ENCODE measurements at regions not wholly inside any gene's neighbourhood (a gene's known extent, or its start where the extent isn't known, plus 50 kb on each side); places are given as distances from the start of the nearest gene placed in this dataset.
A peak's percentile ranks its signal among the peaks of the same experiment; 100 is the strongest.

DNA sequence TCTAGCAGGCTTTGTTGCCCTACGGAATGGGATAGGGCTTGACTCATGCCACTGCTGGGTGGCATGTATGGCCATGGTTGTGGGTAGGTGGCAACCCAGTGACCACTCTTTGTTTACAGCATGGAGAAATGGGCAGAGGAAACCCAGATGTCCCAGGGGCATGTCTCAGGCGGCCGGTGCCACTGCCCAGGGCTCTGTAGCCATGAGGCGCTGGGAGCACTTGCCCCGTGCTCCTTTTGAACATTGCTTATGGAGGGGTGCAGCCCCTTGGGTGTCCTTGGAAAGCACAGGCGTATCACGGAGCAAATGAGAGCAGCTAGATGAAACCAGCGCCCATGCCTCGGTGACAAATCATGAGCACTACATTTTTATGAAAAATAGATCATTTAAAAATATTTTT lies 212.5 kb upstream of the ECI2 start:
- TF ChIP-seq, protein P1, sequence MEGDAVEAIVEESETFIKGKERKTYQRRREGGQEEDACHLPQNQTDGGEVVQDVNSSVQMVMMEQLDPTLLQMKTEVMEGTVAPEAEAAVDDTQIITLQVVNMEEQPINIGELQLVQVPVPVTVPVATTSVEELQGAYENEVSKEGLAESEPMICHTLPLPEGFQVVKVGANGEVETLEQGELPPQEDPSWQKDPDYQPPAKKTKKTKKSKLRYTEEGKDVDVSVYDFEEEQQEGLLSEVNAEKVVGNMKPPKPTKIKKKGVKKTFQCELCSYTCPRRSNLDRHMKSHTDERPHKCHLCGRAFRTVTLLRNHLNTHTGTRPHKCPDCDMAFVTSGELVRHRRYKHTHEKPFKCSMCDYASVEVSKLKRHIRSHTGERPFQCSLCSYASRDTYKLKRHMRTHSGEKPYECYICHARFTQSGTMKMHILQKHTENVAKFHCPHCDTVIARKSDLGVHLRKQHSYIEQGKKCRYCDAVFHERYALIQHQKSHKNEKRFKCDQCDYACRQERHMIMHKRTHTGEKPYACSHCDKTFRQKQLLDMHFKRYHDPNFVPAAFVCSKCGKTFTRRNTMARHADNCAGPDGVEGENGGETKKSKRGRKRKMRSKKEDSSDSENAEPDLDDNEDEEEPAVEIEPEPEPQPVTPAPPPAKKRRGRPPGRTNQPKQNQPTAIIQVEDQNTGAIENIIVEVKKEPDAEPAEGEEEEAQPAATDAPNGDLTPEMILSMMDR (IDR thresholded peaks at IDR 0.05), result no peak
- H3K27me3 ChIP-seq, result no peaks in the 10 kb centered on the region
- H3K9me3 ChIP-seq, result no peaks in the 10 kb centered on the region
- peaks cover 0 to 27% of the 10 kb centered on the region in 2 donors for H3K4me1 ChIP-seq
- no peaks in the 10 kb centered on the region for H3K36me3 ChIP-seq
- DNase-seq (ENCODE audit: low spot score), result no peak
- no peak overlapping the region for H3K4me3 ChIP-seq
- H3K27ac ChIP-seq, result no peak overlapping the region

DNA sequence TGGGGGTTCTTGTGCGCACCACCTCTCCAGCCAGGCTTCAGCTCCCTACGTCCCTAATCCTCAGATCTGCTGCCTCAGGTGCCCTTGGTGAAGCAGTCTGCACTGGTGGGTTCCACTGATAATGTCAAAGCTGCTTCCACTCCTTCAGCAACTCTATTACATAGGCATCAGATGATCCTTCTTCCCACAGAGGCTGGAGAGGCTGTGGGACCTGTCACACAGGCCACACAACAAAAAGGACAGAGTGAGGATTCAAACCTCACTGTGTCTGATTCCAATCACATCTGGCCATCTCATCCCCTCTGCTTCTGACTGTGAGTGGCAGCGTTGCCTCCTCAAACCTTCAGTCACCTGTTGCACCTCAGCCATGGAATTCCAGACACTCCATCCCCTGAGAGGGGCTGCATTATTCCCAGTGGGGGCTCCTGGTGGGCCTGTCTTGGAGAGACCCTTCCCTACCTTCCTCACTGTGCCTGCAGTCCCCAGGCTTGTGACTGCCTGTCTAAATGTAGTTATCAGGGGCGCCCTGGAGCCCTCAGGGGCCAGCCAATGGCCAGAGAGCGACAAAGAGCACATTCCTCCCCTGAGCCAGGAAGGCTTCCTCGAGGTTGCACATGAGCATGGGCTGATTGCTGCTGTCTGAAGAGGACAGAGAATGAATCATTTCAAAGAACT lies 211.4 kb upstream of the ECI2 start:
- DNase-seq (ENCODE audit: low spot score), result no peak
- Histone ChIP-seq H3K27ac (peak overlapping the region in 1 of 2 donors; percentile 35), H3K9me3 (no peaks in the 10 kb centered on the region), H3K4me3 (no peak overlapping the region), H3K36me3 (no peaks in the 10 kb centered on the region), H3K27me3 (no peaks in the 10 kb centered on the region), H3K4me1 (peaks cover 0 to 18% of the 10 kb centered on the region in 2 donors)
- TF ChIP-seq, protein P1 (IDR thresholded peaks at IDR 0.05), result no peak

DNA sequence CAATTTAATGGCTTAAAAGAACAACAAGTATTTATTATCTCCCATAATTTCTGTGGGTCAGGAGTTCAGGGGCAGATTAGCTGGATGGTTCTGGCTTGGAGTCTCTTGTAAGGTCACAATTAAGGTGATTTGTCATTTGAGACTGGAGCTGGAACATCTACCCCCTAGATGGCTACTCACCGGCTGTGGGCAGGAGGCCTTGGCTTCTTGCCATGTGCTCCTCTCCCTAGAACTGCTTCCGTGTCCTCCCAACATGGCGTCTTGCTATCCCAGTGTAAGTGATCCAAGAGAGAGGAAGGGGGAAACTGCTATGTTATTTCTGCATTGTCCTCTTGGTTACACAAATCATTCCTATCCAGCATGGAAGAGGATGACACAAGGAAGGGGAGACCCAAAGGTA lies 210.2 kb upstream of the ECI2 start:
- Histone ChIP-seq H3K27ac (no peak overlapping the region), H3K27me3 (no peaks in the 10 kb centered on the region), H3K9me3 (no peaks in the 10 kb centered on the region), H3K36me3 (no peaks in the 10 kb centered on the region), H3K4me3 (no peak overlapping the region), H3K4me1 (peaks cover 0 to 6% of the 10 kb centered on the region in 2 donors)
- no peak for DNase-seq (ENCODE audit: low spot score)
- TF ChIP-seq, protein P1 (IDR thresholded peaks at IDR 0.05), result no peak

DNA sequence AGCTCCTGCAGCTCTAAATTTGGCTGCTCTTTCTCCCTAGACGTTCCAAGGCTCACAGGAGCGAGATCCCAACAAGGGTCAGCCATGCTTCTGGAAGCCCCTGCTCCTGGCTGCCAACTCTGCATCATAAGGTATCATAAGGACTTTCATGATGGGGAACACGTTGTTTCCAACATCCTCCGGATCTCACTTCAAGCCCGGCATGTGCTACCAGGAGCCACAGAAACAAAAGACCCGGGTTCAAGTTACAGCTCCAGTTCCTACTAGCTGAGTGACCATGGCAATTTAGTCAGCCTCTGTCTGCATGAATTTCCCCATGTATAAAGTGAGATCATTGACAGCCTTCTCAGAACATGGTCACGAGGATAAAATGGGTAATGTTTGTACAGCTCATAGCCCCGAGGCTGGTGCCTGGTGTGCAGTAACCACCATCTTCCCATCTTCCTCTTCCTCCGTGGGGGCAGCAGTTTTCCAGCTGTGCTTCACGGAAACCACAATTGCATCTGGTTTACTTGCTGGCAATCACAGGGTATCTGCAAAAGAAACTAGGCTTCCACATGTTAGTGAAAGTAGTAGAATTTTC lies 209.0 kb upstream of the ECI2 start:
- Histone ChIP-seq H3K4me1 (no peaks in the 10 kb centered on the region), H3K9me3 (no peaks in the 10 kb centered on the region), H3K27ac (no peak overlapping the region), H3K4me3 (no peak overlapping the region), H3K27me3 (no peaks in the 10 kb centered on the region), H3K36me3 (no peaks in the 10 kb centered on the region)
- DNase-seq (ENCODE audit: low spot score), result no peak
- TF ChIP-seq, protein P1 (IDR thresholded peaks at IDR 0.05), result no peak

DNA sequence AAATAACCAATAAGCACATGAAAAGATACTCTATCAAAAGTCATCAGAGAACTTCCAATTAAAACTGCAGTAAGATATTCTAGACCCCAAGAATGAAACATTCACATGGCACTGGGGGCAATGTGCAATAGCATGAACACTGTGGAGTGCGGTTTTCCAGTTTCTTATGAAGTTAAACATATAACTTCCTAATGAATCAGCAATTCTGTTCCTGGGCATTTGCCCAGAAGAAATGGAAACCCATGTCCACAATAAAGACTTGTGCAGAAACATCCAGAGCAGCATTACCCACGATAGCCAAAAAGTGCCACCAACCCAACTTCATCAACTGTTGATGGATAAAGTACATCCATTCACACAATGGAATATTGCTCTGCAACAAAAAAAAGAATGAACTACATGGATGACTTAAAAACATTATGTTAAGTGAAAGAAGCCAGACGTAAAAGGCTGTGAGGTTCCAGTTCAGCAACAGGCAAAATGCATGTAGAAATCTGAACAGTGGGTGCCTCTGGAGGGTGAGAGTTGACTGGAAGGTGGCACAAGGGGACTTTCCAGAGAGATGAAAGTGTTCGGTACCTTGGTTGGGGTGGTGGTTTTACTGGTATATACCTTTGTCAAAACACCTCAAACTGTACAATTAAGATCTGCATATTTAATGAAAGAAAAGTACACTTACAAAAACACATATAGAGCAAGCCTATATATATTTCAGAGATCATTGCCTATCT lies 207.2 kb upstream of the ECI2 start:
- Histone ChIP-seq H3K27me3 (no peaks in the 10 kb centered on the region), H3K9me3 (no peaks in the 10 kb centered on the region), H3K4me3 (no peak overlapping the region), H3K27ac (no peak overlapping the region), H3K36me3 (no peaks in the 10 kb centered on the region), H3K4me1 (no peaks in the 10 kb centered on the region)
- no peak for DNase-seq (ENCODE audit: low spot score)
- TF ChIP-seq, protein P1 (IDR thresholded peaks at IDR 0.05), result no peak

All from right atrium auricular region (tissue), 2 donors.